Activated B cell treated with CpG ODN at 0.5 μM for 24 hours (primary cell): ENCODE measurements at regions not wholly inside any gene's neighbourhood (a gene's known extent, or its start where the extent isn't known, plus 50 kb on each side); places are given as distances from the start of the nearest gene placed in this dataset.

Experiments used
- ATAC-seq: fragments of 200-7000 bp; cut with Tn5 transposase; one replicate; pipeline ENCODE4 v1.10.0; 2021; ENCODE audit warnings: low read depth, mild to moderate bottlenecking, moderate library complexity
- CTCF ChIA-PET: fragments of 350-600 bp; sonication (Branson Sonifier 250); formaldehyde crosslinking; loops from one replicate; lab custom pipeline; 2021; ENCODE audit warnings: antibody characterized with exemption; lab: Charles Lee
- POLR2A ChIA-PET: fragments of 350-600 bp; sonication (Branson Sonifier 250); formaldehyde crosslinking; loops from one replicate; lab custom pipeline; 2021; ENCODE audit warnings: antibody characterized with exemption; lab: Charles Lee
- DNase-seq: peaks from one replicate; pipeline ENCODE4 v3.0.0; 2022
- H3K27ac Mint-ChIP-seq: one replicate; pipeline ENCODE4 v1.8.0; 2020; ENCODE audit warnings: mixed read lengths
- H3K27me3 Mint-ChIP-seq: one replicate; pipeline ENCODE4 v1.8.0; 2021; ENCODE audit warnings: mixed read lengths
- H3K36me3 Mint-ChIP-seq: one replicate; pipeline ENCODE4 v1.8.0; 2021; ENCODE audit warnings: low read depth, mixed read lengths
- H3K4me1 Mint-ChIP-seq: one replicate; pipeline ENCODE4 v1.8.0; 2021; ENCODE audit warnings: mixed read lengths
- H3K4me3 Mint-ChIP-seq: one replicate; pipeline ENCODE4 v1.8.0; 2020; ENCODE audit warnings: mild to moderate bottlenecking, mixed read lengths
- H3K9me3 Mint-ChIP-seq: one replicate; pipeline ENCODE4 v1.8.0; 2020; ENCODE audit warnings: mixed read lengths
- intact Hi-C: fragments of 100-400 bp; cut with micrococcal nuclease; formaldehyde crosslinking; loops from one replicate; pipeline ENCODE4 v1.15.1; 2024
- TF ChIP-seq, protein P1 (sequence below): fragments of 200-600 bp; IDR thresholded peaks from one replicate; pipeline ENCODE4 v1.8.0; 2022; ENCODE audit warnings: antibody characterized with exemption, mild to moderate bottlenecking

DNA sequence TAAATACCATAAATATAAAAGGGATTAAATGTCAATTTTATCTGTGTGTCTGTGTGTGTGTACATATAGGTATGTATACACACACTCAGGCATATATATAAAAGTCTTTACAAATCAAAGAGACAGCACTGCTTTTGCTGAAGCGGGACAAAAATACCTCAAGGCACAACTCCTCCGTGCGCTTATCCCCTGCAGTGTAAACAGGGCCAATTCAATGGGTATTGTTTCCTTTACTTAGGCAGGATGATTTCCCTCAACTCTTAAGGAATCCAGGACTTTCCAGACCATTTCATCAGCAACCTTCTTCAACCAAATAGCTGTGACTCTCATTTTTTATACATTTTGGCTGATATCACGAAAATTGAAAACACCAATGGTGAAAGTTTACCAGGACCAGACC is 227.7 kb downstream of the CRPPA start:
- ChIA-PET CTCF (no interaction called here), POLR2A (no interaction called here)
- H3K4me1 Mint-ChIP-seq = no peaks in the 10 kb centered on the region
- no peaks in the 10 kb centered on the region for H3K27me3 Mint-ChIP-seq
- H3K4me3 Mint-ChIP-seq = no peak overlapping the region
- H3K27ac Mint-ChIP-seq = no peak overlapping the region
- intact Hi-C loops = no loop called here
- H3K36me3 Mint-ChIP-seq = no peaks in the 10 kb centered on the region
- ATAC-seq (no peak), DNase-seq (no peak)
- TF ChIP-seq, protein P1, sequence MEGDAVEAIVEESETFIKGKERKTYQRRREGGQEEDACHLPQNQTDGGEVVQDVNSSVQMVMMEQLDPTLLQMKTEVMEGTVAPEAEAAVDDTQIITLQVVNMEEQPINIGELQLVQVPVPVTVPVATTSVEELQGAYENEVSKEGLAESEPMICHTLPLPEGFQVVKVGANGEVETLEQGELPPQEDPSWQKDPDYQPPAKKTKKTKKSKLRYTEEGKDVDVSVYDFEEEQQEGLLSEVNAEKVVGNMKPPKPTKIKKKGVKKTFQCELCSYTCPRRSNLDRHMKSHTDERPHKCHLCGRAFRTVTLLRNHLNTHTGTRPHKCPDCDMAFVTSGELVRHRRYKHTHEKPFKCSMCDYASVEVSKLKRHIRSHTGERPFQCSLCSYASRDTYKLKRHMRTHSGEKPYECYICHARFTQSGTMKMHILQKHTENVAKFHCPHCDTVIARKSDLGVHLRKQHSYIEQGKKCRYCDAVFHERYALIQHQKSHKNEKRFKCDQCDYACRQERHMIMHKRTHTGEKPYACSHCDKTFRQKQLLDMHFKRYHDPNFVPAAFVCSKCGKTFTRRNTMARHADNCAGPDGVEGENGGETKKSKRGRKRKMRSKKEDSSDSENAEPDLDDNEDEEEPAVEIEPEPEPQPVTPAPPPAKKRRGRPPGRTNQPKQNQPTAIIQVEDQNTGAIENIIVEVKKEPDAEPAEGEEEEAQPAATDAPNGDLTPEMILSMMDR = no peak
- no peaks in the 10 kb centered on the region for H3K9me3 Mint-ChIP-seq

DNA sequence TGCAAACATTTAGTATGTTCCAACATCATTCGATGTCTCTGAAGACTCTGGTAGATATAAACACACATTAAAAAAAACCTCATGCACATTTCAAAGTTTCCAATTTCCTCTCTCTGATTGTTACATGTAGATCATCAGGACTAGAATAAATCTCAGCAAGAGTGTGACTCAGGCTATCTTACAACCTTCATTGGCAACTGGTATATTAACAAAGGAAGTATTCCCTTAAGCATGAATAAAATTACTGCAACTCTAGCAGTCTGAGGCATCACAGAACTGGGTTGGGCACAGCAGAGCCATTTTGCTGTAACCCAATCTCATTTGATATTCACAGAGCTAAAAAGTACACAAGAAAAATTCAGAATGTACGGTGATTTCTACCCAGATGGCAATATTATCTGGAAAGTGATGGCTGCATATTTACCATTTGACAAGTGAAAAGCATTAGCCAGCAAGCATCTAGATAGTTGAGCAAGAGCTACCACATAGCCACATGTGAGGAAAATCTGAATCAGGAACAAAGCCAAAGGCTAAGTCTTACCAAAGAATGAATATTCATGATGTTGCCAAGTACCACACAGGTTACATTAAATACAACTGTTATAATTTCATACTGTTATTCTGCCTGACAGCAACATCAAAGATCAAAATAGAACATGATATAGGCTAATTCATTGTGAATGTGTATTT is 232.2 kb downstream of the CRPPA start:
- H3K36me3 Mint-ChIP-seq = no peaks in the 10 kb centered on the region
- H3K9me3 Mint-ChIP-seq = no peaks in the 10 kb centered on the region
- CTCF ChIA-PET = no interaction called here

DNA sequence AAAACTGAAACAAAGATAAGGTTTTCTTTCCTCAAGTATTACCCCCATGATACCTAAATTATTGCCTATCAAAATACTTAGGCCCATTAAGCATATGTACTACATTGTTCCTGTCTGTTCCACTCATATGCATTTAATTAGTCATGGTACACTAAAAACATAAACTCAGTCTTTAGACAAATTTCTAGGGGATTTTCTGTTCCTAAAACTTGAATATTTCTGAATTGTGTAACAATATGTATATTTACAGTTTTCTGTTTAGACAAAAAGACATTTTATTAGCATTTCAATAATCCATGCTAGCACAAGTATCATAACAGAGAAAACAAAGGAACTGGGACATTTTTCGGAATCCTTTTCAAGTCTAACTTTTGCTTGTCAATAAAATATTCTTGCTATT is 234.2 kb downstream of the CRPPA start:
- POLR2A ChIA-PET = no interaction called here
- intact Hi-C loops = no loop called here
- TF ChIP-seq, protein P1 = no peak
- CTCF ChIA-PET = no interaction called here
- no peak for ATAC-seq
- no peaks in the 10 kb centered on the region for H3K4me1 Mint-ChIP-seq
- no peak overlapping the region for H3K27ac Mint-ChIP-seq
- no peaks in the 10 kb centered on the region for H3K9me3 Mint-ChIP-seq
- DNase-seq = no peak
- no peaks in the 10 kb centered on the region for H3K36me3 Mint-ChIP-seq
- no peak overlapping the region for H3K4me3 Mint-ChIP-seq
- H3K27me3 Mint-ChIP-seq = no peaks in the 10 kb centered on the region

More for the DNA sequence above, 232.2 kb downstream of the CRPPA start:
- POLR2A ChIA-PET = no interaction called here
- Mint-ChIP-seq H3K4me3 (no peak overlapping the region), H3K27me3 (no peaks in the 10 kb centered on the region), H3K27ac (no peak overlapping the region), H3K4me1 (no peaks in the 10 kb centered on the region)
- intact Hi-C loops = no loop called here
- no peak for DNase-seq
- TF ChIP-seq, protein P1 = no peak
- ATAC-seq = no peak

DNA sequence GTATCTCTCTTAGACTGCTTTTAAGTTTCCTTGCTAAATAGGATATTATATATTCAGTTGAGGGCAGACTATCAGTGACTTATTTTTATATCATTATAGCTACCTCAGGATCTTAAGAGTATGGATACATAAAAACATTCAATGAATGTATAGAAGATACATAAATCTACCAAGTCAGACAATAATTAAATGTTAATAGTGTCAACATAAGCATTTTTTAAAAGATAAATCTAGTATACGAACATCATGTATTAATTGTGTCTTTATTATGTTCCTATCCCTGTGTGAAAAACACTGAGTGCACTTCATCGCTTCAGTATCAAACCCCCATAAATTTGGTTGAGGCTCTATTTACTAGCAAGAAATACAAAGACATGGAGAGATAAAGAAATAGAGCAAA is 242.8 kb downstream of the CRPPA start:
- TF ChIP-seq, protein P1 = no peak
- CTCF ChIA-PET = no interaction called here
- H3K4me3 Mint-ChIP-seq = no peak overlapping the region
- no peak for ATAC-seq
- no peaks in the 10 kb centered on the region for H3K36me3 Mint-ChIP-seq
- POLR2A ChIA-PET = no interaction called here
- H3K4me1 Mint-ChIP-seq = no peaks in the 10 kb centered on the region
- H3K27me3 Mint-ChIP-seq = no peaks in the 10 kb centered on the region
- H3K27ac Mint-ChIP-seq = no peak overlapping the region
- no peaks in the 10 kb centered on the region for H3K9me3 Mint-ChIP-seq
- DNase-seq = no peak
- intact Hi-C loops = no loop called here

DNA sequence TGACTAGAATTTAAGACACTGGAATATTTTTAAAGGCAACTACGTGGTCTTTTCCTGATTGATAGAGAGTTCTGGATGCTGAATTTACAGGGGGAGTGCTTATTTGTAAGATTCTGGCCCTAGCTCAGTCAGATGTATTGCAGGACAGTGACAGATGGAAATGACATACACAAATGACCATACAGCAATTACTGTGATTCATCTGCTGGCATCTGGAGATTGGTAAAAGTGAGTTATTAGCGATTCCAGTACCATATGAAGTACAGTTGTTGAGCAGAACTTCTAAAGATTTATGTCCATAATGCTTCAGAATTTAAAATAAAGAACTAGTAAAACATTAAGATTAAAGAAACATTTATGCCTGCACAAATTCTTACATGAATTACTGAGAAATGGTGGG is 243.2 kb downstream of the CRPPA start:
- intact Hi-C loops = no loop called here
- no peak overlapping the region for H3K4me3 Mint-ChIP-seq
- H3K27ac Mint-ChIP-seq = no peak overlapping the region
- ChIA-PET POLR2A (no interaction called here), CTCF (interaction anchor here (0.6 kb wide), 1 partner anchor 225 kb away, joined by 3 read pairs; no protein-coding TSS in a partner anchor)
- no peak for ATAC-seq
- DNase-seq = no peak
- H3K36me3 Mint-ChIP-seq = no peaks in the 10 kb centered on the region
- no peaks in the 10 kb centered on the region for H3K4me1 Mint-ChIP-seq
- no peaks in the 10 kb centered on the region for H3K9me3 Mint-ChIP-seq
- no peaks in the 10 kb centered on the region for H3K27me3 Mint-ChIP-seq
- TF ChIP-seq, protein P1 = no peak
